HepG2 (cell line): ENCODE measurements at regions not wholly inside any gene's neighbourhood (a gene's known extent, or its start where the extent isn't known, plus 50 kb on each side); places are given as distances from the start of the nearest gene placed in this dataset.
"Not testable (repeated sequence)": the region's sequence is repeated elsewhere in the genome, so short reads cannot be mapped to it uniquely, and the experiment has no call there.

Source experiments
- ATAC-seq: fragments of 200-7000 bp; cut with Tn5 transposase; 3 replicates; pipeline ENCODE4 v1.9.1; 2020; ENCODE audit warnings: mild to moderate bottlenecking, moderate library complexity
- BruUV-seq: library from RNA; stranded (reverse); fragments of 400-500 nt; replicated peaks from 2 replicates; lab custom pipeline; 2021; lab: Mats Ljungman, UMichigan
- CTCF ChIA-PET: fragments of 300-600 bp; formaldehyde crosslinking; extraction: SDS; loops from one replicate; lab custom pipeline; 2021; ENCODE audit warnings: low total read pairs, inconsistent platforms, low intra/inter-chr PET ratio; lab: Yijun Ruan, JAX
- POLR2A ChIA-PET: fragments of 350-600 bp; sonication (Branson Sonifier 250); formaldehyde crosslinking; loops from one replicate; lab custom pipeline; 2020; ENCODE audit warnings: antibody characterized with exemption, inconsistent platforms; lab: Yijun Ruan, JAX
- DNase-seq: peaks from one replicate; pipeline ENCODE4 v3.0.0-alpha.2; 2015; ENCODE audit warnings: low spot score
- FAIRE-seq: peaks from 3 replicates; lab custom pipeline; 2011; peaks lifted over from hg19 to GRCh38; lab: Jason Lieb, UNC
- H2AFZ ChIP-seq: one replicate; pipeline ENCODE4 v1.6.1; 2011; ENCODE audit warnings: low read length, inconsistent platforms
- H3K27ac ChIP-seq: fragments of 300-600 bp; 3 replicates; pipeline ENCODE4 v1.8.0; 2011; ENCODE audit warnings: mixed run types, mild to moderate bottlenecking, mixed read lengths, low read length, inconsistent platforms; ENCODE audit not compliant: insufficient read depth; ENCODE audit errors: extremely low read length
- H3K27me3 ChIP-seq, 2 experiments: fragments of 200-600 bp in 1 of 2; 2 replicates in 1 of 2; 3 replicates in 1 of 2; pipeline versions ENCODE4 v1.6.0 to v1.8.0; 2011; ENCODE audit warnings: low read length in 2 of 2, mild to moderate bottlenecking in 2 of 2, moderate library complexity in 2 of 2, inconsistent platforms in 1 of 2; ENCODE audit not compliant: insufficient read depth in 2 of 2, control insufficient read depth in 1 of 2
- H3K36me3 ChIP-seq, 2 experiments: fragments of 200-600 bp in 1 of 2; replicated peaks in 1 of 2; 2 replicates in 1 of 2; 3 replicates in 1 of 2; pipeline versions ENCODE4 v1.5.1 to v1.8.0; 2011; ENCODE audit warnings: low read length in 2 of 2, inconsistent platforms in 1 of 2; ENCODE audit not compliant: insufficient read depth in 2 of 2, control insufficient read depth in 1 of 2
- H3K4me1 ChIP-seq: 2 replicates; pipeline ENCODE4 v1.5.1; 2012; ENCODE audit warnings: low read length, inconsistent platforms; ENCODE audit not compliant: insufficient read depth
- H3K4me2 ChIP-seq: 2 replicates; pipeline ENCODE4 v1.6.0; 2011; ENCODE audit warnings: low read depth, low read length, inconsistent platforms
- H3K4me3 ChIP-seq, 3 experiments: fragments of 200-600 bp in 1 of 3; sonication (generic), shearing (Covaris generic) in 1 of 3; replicated peaks in 1 of 3; 2 replicates each; pipeline ENCODE4 v1.5.1; 2011 to 2016; ENCODE audit warnings: low read length in 3 of 3, inconsistent platforms in 2 of 3, low read depth in 2 of 3, mild to moderate bottlenecking in 2 of 3, control low read depth in 1 of 3, mixed read lengths in 1 of 3; ENCODE audit not compliant: insufficient read depth in 1 of 3
- H3K79me2 ChIP-seq: one replicate; pipeline ENCODE4 v1.6.1; 2011; ENCODE audit warnings: low read length, inconsistent platforms; ENCODE audit not compliant: insufficient read depth
- H3K9ac ChIP-seq: 2 replicates; pipeline ENCODE4 v1.6.0; 2011; ENCODE audit warnings: mild to moderate bottlenecking, low read depth, low read length, inconsistent platforms; ENCODE audit not compliant: insufficient read depth
- H3K9me3 ChIP-seq: 2 replicates; pipeline ENCODE4 v1.5.1; 2012; ENCODE audit warnings: mild to moderate bottlenecking, low read length
- H4K20me1 ChIP-seq: 2 replicates; pipeline ENCODE4 v1.6.0; 2011; ENCODE audit warnings: inconsistent platforms, mild to moderate bottlenecking, low read length, moderate library complexity; ENCODE audit not compliant: insufficient read depth
- BORCS8-MEF2B ChIP-seq: sonication (generic); formaldehyde crosslinking; IDR thresholded peaks from 2 replicates; pipeline ENCODE4 v1.8.0; 2022; ENCODE audit warnings: mild to moderate bottlenecking, missing genetic modification reagents
- CBX2 ChIP-seq, 2 experiments: fragments of 200-600 bp in 1 of 2; sonication (generic); formaldehyde crosslinking in 1 of 2; IDR thresholded peaks; 2 replicates each; pipeline versions ENCODE4 v1.7.0 to v1.8.1; 2018 to 2022; ENCODE audit warnings: low read depth in 2 of 2, low read length in 1 of 2, mild to moderate bottlenecking in 1 of 2, missing genetic modification reagents in 1 of 2
- HNRNPUL1 ChIP-seq: fragments of 200-400 bp; formaldehyde crosslinking; IDR thresholded peaks from 2 replicates; pipeline ENCODE4 v1.6.1; 2017; ENCODE audit warnings: low read depth, mild to moderate bottlenecking, low read length, moderate library complexity
- HOXD1 ChIP-seq: sonication (generic); formaldehyde crosslinking; IDR thresholded peaks from 2 replicates; pipeline ENCODE4 v1.5.0; 2020; ENCODE audit warnings: missing genetic modification reagents
- MAFG ChIP-seq: sonication (generic); formaldehyde crosslinking; IDR thresholded peaks from 2 replicates; pipeline ENCODE4 v1.5.1; 2020; ENCODE audit warnings: mild to moderate bottlenecking, missing genetic modification reagents
- RBM39 ChIP-seq: fragments of 200-400 bp; formaldehyde crosslinking; IDR thresholded peaks from one replicate; pipeline ENCODE4 v1.6.1; 2018; ENCODE audit warnings: antibody characterized with exemption, mild to moderate bottlenecking, low read depth, low read length; ENCODE audit not compliant: poor library complexity, severe bottlenecking
- RFX1 ChIP-seq: fragments of 450-650 bp; IDR thresholded peaks from 2 replicates; pipeline ENCODE4 v1.6.1; 2017
- SP4 ChIP-seq: sonication (generic); formaldehyde crosslinking; IDR thresholded peaks from 2 replicates; pipeline ENCODE4 v1.8.1; 2023; ENCODE audit warnings: mild to moderate bottlenecking, missing genetic modification reagents
- TEAD2 ChIP-seq: sonication (generic); formaldehyde crosslinking; IDR thresholded peaks from 2 replicates; pipeline ENCODE4 v1.9.0; 2021; ENCODE audit warnings: missing genetic modification reagents
- TOPORS ChIP-seq: sonication (generic); formaldehyde crosslinking; IDR thresholded peaks from 2 replicates; pipeline ENCODE4 v1.8.0; 2023; ENCODE audit warnings: mild to moderate bottlenecking, missing genetic modification reagents
- U2AF1 ChIP-seq: fragments of 200-400 bp; formaldehyde crosslinking; optimal IDR thresholded peaks from 2 replicates; pipeline ENCODE3; 2017; ENCODE audit warnings: mild to moderate bottlenecking, low read depth, low read length
- ZFP36 ChIP-seq: fragments of 150-350 bp; IDR thresholded peaks from 2 replicates; pipeline ENCODE4 v1.6.1; 2018; ENCODE audit warnings: borderline replicate concordance, low read length, low read depth; ENCODE audit not compliant: partially characterized antibody
- ZFP37 ChIP-seq: sonication (generic); formaldehyde crosslinking; IDR thresholded peaks from 2 replicates; pipeline ENCODE4 v1.4.0; 2020; ENCODE audit warnings: missing genetic modification reagents, borderline replicate concordance
- ZNF138 ChIP-seq: sonication (generic); formaldehyde crosslinking; IDR thresholded peaks from 2 replicates; pipeline ENCODE4 v1.5.0; 2020; ENCODE audit warnings: mild to moderate bottlenecking, low read depth, missing genetic modification reagents
- ZNF609 ChIP-seq: sonication (generic); formaldehyde crosslinking; IDR thresholded peaks from 2 replicates; pipeline ENCODE4 v1.4.0; 2020; ENCODE audit warnings: mild to moderate bottlenecking, missing genetic modification reagents, borderline replicate concordance
- ZNF740 ChIP-seq: sonication (generic); formaldehyde crosslinking; IDR thresholded peaks from 2 replicates; pipeline ENCODE4 v1.4.0; 2020; ENCODE audit warnings: missing genetic modification reagents
- ZNF883 ChIP-seq: sonication (generic); formaldehyde crosslinking; IDR thresholded peaks from 2 replicates; pipeline ENCODE4 v1.5.1; 2020; ENCODE audit warnings: mild to moderate bottlenecking, missing genetic modification reagents; ENCODE audit errors: not compliant biosample characterization
- WGBS: methylation state at CpG from one replicate; pipeline ENCODE4 v1.1.6; 2017; ENCODE audit warnings: low lambda C conversion rate; 5-methylcytosine and 5-hydroxymethylcytosine counted together
- in situ Hi-C: cut with HindIII; loops from 2 replicates; pipeline ENCODE4 v1.10.0; 2017; ENCODE audit warnings: low pct_unique_long_range_greater_than_20kb; ENCODE audit not compliant: extremely low pct_ligation_motif_present
- intact Hi-C: fragments of 100-400 bp; cut with micrococcal nuclease; formaldehyde crosslinking; loops from one replicate; pipeline ENCODE4 v1.10.0; 2022; ENCODE audit not compliant: unreplicated experiment

DNA sequence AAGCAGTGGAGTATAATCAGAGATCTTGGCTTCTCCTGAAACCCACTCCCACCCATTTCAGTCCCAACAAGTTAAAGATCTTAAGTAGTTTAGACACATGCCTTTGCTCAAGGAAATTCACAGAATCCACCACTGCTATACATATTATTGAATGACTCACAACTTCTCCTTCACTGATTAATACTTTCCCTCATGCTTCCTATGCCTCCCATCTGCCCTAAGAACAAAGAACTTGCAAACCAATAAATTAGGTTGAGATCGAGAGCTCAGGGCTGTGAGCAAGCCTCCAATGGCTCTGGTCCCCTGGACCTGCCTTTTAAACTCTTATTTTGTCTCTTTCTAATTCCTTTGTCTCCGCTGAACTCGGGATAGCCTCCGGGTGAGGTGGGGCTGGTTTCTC is 101.6 kb downstream of the HSFY2 start:
- intact Hi-C loops: no loop called here

GRCh38 chrY:18686027-18686426 is 87.5 kb downstream of the HSFY2 start:
- H3K9me3 ChIP-seq, DNase-seq, H3K79me2 ChIP-seq, FAIRE-seq, H3K27ac ChIP-seq, ATAC-seq, intact Hi-C loops, H3K4me2 ChIP-seq, H4K20me1 ChIP-seq, in situ Hi-C loops, H3K4me1 ChIP-seq, H3K9ac ChIP-seq, POLR2A ChIA-PET, H3K4me3 ChIP-seq, H3K36me3 ChIP-seq, BruUV-seq, CTCF ChIA-PET, H2AFZ ChIP-seq, H3K27me3 ChIP-seq: not testable (repeated sequence)
- WGBS: no CpG with 5 or more reads among the region's 1 CpG

More for the DNA sequence above, 101.6 kb downstream of the HSFY2 start:
- POLR2A ChIA-PET: no interaction called here
- H3K27ac ChIP-seq: no peak overlapping the region
- H4K20me1 ChIP-seq: no peaks in the 10 kb centered on the region
- CTCF ChIA-PET: no interaction called here
- no peak overlapping the region for H3K9ac ChIP-seq
- BruUV-seq: no TSS peak
- 15% methylated on average over 4 of the region's 4 CpGs for WGBS
- in situ Hi-C loops: no loop called here
- ATAC-seq: no peak
- no peaks in the 10 kb centered on the region for H3K36me3 ChIP-seq
- DNase-seq: no peak
- no peak for FAIRE-seq
- H3K4me1 ChIP-seq: no peaks in the 10 kb centered on the region
- H3K9me3 ChIP-seq: no peaks in the 10 kb centered on the region
- H2AFZ ChIP-seq: no peak overlapping the region
- TF ChIP-seq RFX1 (no peak), RBM39 (no peak), MAFG (CRISPR knock-in tag) (no peak), ZNF138 (no peak), HNRNPUL1 (no peak), TOPORS (CRISPR knock-in tag) (no peak), CBX2 (IDR thresholded peaks at IDR 0.05; ENCODE audit: low read depth, low read length) (no peak), CBX2 (CRISPR knock-in tag; IDR thresholded peaks at IDR 0.05; ENCODE audit: low read depth) (no peak), TEAD2 (CRISPR knock-in tag) (no peak), ZFP36 (no peak), SP4 (CRISPR knock-in tag) (no peak), ZFP37 (CRISPR knock-in tag) (no peak), HOXD1 (CRISPR knock-in tag) (no peak), ZNF609 (CRISPR knock-in tag) (no peak), ZNF883 (no peak), U2AF1 (no peak), BORCS8-MEF2B (CRISPR knock-in tag) (no peak), ZNF740 (no peak)
- H3K4me2 ChIP-seq: no peak overlapping the region
- H3K79me2 ChIP-seq: no peaks in the 10 kb centered on the region
- H3K4me3 ChIP-seq: no peak overlapping the region
- H3K27me3 ChIP-seq: no peaks in the 10 kb centered on the region
